Endometrial microvascular endothelial cells (primary cell): ENCODE measurements at regions not wholly inside any gene's neighbourhood (a gene's known extent, or its start where the extent isn't known, plus 50 kb on each side); places are given as distances from the start of the nearest gene placed in this dataset.

Experiments used
- in situ Hi-C: cut with HindIII; loops from 2 replicates; pipeline ENCODE4 v1.10.0; 2017; ENCODE audit warnings: low sequenced_read_pairs, low pct_unique_long_range_greater_than_20kb; ENCODE audit errors: inconsistent ontology term

- in situ Hi-C loops, result loop anchor here (10.0 kb wide), 1 partner anchor 332 kb away; the partner anchor contains the start of gene OLFM1
These were observed 62.8 kb upstream of the PPP1R26 start for GRCh38 chr9:135416664-135417290.

GRCh38 chr9:135418161-135418560, 61.4 kb upstream of the PPP1R26 start:
- in situ Hi-C loops, result loop anchor here (10.0 kb wide), 1 partner anchor 333 kb away; the partner anchor contains the start of gene OLFM1

GRCh38 chr9:135419106-135419505, 60.5 kb upstream of the PPP1R26 start:
- in situ Hi-C loops, result loop anchor here (10.0 kb wide), 1 partner anchor 334 kb away; the partner anchor contains the start of gene OLFM1

- in situ Hi-C loops, result no loop called here
These were observed 57.1 kb upstream of the PPP1R26 start for GRCh38 chr9:135422341-135422944.

- in situ Hi-C loops, result no loop called here
These were observed 55.9 kb upstream of the PPP1R26 start for GRCh38 chr9:135423725-135424124.
